ENCODE measurements at regions not wholly inside any gene's neighbourhood (a gene's known extent, or its start where the extent isn't known, plus 50 kb on each side); places are given as distances from the start of the nearest gene placed in this dataset.

- peak overlapping the region; percentile 68 for H3K27ac Mint-ChIP-seq
- peak overlapping the region; percentile 90 for H3K4me2 ChIP-seq (replicated peaks; ENCODE audit: low read depth, low read length, poor library complexity, severe bottlenecking)
- CTCF ChIA-PET = interaction anchor here (0.7 to 2.3 kb wide), 6 partner anchors 8 to 459 kb away, joined by 3 to 11 read pairs (median 4); no protein-coding TSS in a partner anchor
Observed at GRCh38 chr7:155372782-155373358, 75.2 kb downstream of the INSIG1 start.

More at GRCh38 chr7:155372782-155373358, 75.2 kb downstream of the INSIG1 start:
- Histone ChIP-seq H2AFZ (ENCODE audit: insufficient read depth, low read depth, low read length, poor library complexity, severe bottlenecking) (peak overlapping the region; percentile 63), H3K36me3 (replicated peaks in 1 of 2; ENCODE audit: control extremely low read depth in 1 of 2, control insufficient read depth in 1 of 2, extremely low read depth in 1 of 2, insufficient read depth in 2 of 2, low read length in 1 of 2) (no peaks in the 10 kb centered on the region), H3K4me1 (ENCODE audit: control insufficient read depth in 2 of 2, insufficient read depth in 2 of 2, low read length in 2 of 2) (peaks cover 50 to 58% of the 10 kb centered on the region in 2 donors), H3K79me2 (ENCODE audit: control insufficient read depth, insufficient read depth, low read length) (no peaks in the 10 kb centered on the region), H3K27ac (ENCODE audit: low read length in 2 of 2) (no peak overlapping the region), H3K4me3 (ENCODE audit: control extremely low read depth in 1 of 5, extremely low read depth in 1 of 5, insufficient read depth in 1 of 5, low read depth in 2 of 5, low read length in 4 of 5) (peak overlapping the region; percentile 15 to 66 (median 43)), H4K20me1 (ENCODE audit: control insufficient read depth, insufficient read depth, low read length, poor library complexity, severe bottlenecking) (peaks cover 8% of the 10 kb centered on the region), H3K27me3 (replicated peaks in 1 of 4; ENCODE audit: control extremely low read depth in 1 of 4, control insufficient read depth in 3 of 4, insufficient read depth in 4 of 4, low read length in 3 of 4) (peaks cover 0 to 72% (median 67%) of the 10 kb centered on the region in 4 experiments), H3K9ac (ENCODE audit: low read length) (peak overlapping the region; percentile 61), H3K9me3 (ENCODE audit: control extremely low read depth in 1 of 3, control insufficient read depth in 2 of 3, insufficient read depth in 1 of 3, low read length in 2 of 3) (peaks cover 0 to 30% (median 0%) of the 10 kb centered on the region in 3 donors)
- no peak for ATAC-seq (ENCODE audit: low read depth)
- DNase-seq = no peak
- intact Hi-C loops (cut with micrococcal nuclease) = loop anchor here (2.0 to 10.0 kb wide), 4 partner anchors 136 to 444 kb away; partner anchors contain the start of gene PAXIP1
- WGBS (ENCODE audit: insufficient coverage) = 4% methylated on average over 20 of the region's 28 CpGs
- Mint-ChIP-seq H3K9me3 (ENCODE audit: insufficient read depth) (no peaks in the 10 kb centered on the region), H3K4me3 (peak overlapping the region; percentile 89), H3K27me3 (peaks cover 72% of the 10 kb centered on the region), H3K4me1 (peaks cover 36% of the 10 kb centered on the region)
- no peak for TF ChIP-seq EZH2 (IDR thresholded peaks at IDR 0.05; ENCODE audit: borderline replicate concordance, insufficient read depth, low read depth, low read length, poor library complexity, severe bottlenecking)
- TF ChIP-seq CTCF (IDR thresholded peaks at IDR 0.05) = peak; percentile 10
- POLR2A ChIA-PET = no interaction called here

Measured in B cell (primary cell).